H1 (cell line): ENCODE measurements at regions not wholly inside any gene's neighbourhood (a gene's known extent, or its start where the extent isn't known, plus 50 kb on each side); places are given as distances from the start of the nearest gene placed in this dataset.

ENCODE experiments used
- CTCF ChIA-PET: fragments of 300-600 bp; sonication (Branson Sonifier 250); formaldehyde crosslinking; loops from one replicate; lab custom pipeline; 2021; ENCODE audit not compliant: partially characterized antibody; lab: Charles Lee
- POLR2A ChIA-PET: fragments of 300-600 bp; sonication (Branson Sonifier 250); formaldehyde crosslinking; loops from one replicate; lab custom pipeline; 2021; ENCODE audit warnings: inconsistent platforms; ENCODE audit not compliant: partially characterized antibody; lab: Charles Lee
- DNase-seq, 2 experiments: peaks; one replicate each; pipeline versions ENCODE4 v3.0.0 to v3.0.0-alpha.2; 2010 to 2022; ENCODE audit warnings: low spot score in 2 of 2, low read depth in 1 of 2, mixed read lengths in 1 of 2
- FAIRE-seq: peaks from 2 replicates; lab custom pipeline; 2011; peaks lifted over from hg19 to GRCh38; lab: Jason Lieb, UNC
- H2AFZ ChIP-seq: 2 replicates; pipeline ENCODE4 v1.8.1; 2012; ENCODE audit warnings: low read length, inconsistent platforms
- H2AK5ac ChIP-seq: 2 replicates; pipeline ENCODE4 v1.6.1; 2013; ENCODE audit warnings: low read depth, low read length
- H2BK120ac ChIP-seq: replicated peaks from 2 replicates; pipeline ENCODE3; 2013; ENCODE audit warnings: low read depth, low read length, inconsistent platforms
- H2BK12ac ChIP-seq: 2 replicates; pipeline ENCODE4 v1.6.1; 2013; ENCODE audit warnings: low read depth, low read length
- H2BK15ac ChIP-seq: 2 replicates; pipeline ENCODE4 v1.6.1; 2013; ENCODE audit warnings: low read length
- H2BK20ac ChIP-seq: 2 replicates; pipeline ENCODE4 v1.6.1; 2013; ENCODE audit warnings: low read length
- H2BK5ac ChIP-seq: 2 replicates; pipeline ENCODE4 v1.6.1; 2013; ENCODE audit warnings: low read depth, low read length
- H3K14ac ChIP-seq: 2 replicates; pipeline ENCODE4 v1.6.1; 2013; ENCODE audit warnings: inconsistent platforms; ENCODE audit not compliant: insufficient read length
- H3K18ac ChIP-seq: 2 replicates; pipeline ENCODE4 v1.6.1; 2013; ENCODE audit warnings: low read length; ENCODE audit errors: extremely low read depth
- H3K23ac ChIP-seq: 2 replicates; pipeline ENCODE4 v1.6.1; 2013; ENCODE audit warnings: inconsistent platforms; ENCODE audit not compliant: insufficient read length
- H3K23me2 ChIP-seq: 2 replicates; pipeline ENCODE4 v1.6.1; 2013; ENCODE audit warnings: low read depth, low read length
- H3K27ac ChIP-seq: 2 replicates; pipeline ENCODE4 v1.6.1; 2011; ENCODE audit warnings: low read depth, low read length, inconsistent platforms
- H3K27me3 ChIP-seq, 4 experiments: replicated peaks in 1 of 4; 1 replicate in 1 of 4; 2 replicates in 3 of 4; pipeline versions ENCODE4 v1.6.1 to v1.8.1; 2011 to 2013; ENCODE audit warnings: low read length in 3 of 4, mild to moderate bottlenecking in 3 of 4, inconsistent platforms in 2 of 4, mixed read lengths in 2 of 4, moderate library complexity in 1 of 4; ENCODE audit not compliant: control insufficient read depth in 3 of 4, insufficient read depth in 3 of 4; ENCODE audit errors: extremely low read depth in 1 of 4
- H3K36me3 ChIP-seq, 4 experiments: 2 replicates each; pipeline versions ENCODE4 v1.6.1 to v1.8.1; 2011 to 2013; ENCODE audit warnings: mild to moderate bottlenecking in 4 of 4, low read length in 3 of 4, moderate library complexity in 2 of 4, control low read depth in 1 of 4, inconsistent platforms in 1 of 4; ENCODE audit not compliant: insufficient read depth in 4 of 4, control insufficient read depth in 2 of 4
- H3K4ac ChIP-seq: replicated peaks from 2 replicates; pipeline ENCODE3; 2013; ENCODE audit warnings: low read length, low read depth, mixed read lengths, inconsistent platforms; ENCODE audit not compliant: insufficient read length
- H3K4me1 ChIP-seq, 4 experiments: replicated peaks in 1 of 4; 1 replicate in 1 of 4; 2 replicates in 3 of 4; pipeline versions ENCODE4 v1.6.1 to v1.8.1; 2011 to 2013; ENCODE audit warnings: low read length in 3 of 4, inconsistent platforms in 2 of 4, mixed read lengths in 1 of 4; ENCODE audit not compliant: insufficient read depth in 4 of 4, control insufficient read depth in 3 of 4
- H3K4me2 ChIP-seq, 2 experiments: 2 replicates each; pipeline versions ENCODE4 v1.6.1 to v1.8.1; 2011 to 2013; ENCODE audit warnings: low read depth in 2 of 2, low read length in 2 of 2, control low read depth in 1 of 2, inconsistent platforms in 1 of 2, mild to moderate bottlenecking in 1 of 2; ENCODE audit not compliant: insufficient read depth in 1 of 2
- H3K4me3 ChIP-seq, 4 experiments: fragments of 200-600, 300-600 bp in 1 of 4; sonication (generic), shearing (Covaris generic), sonication (Bioruptor Twin) in 1 of 4; 2 replicates each; pipeline versions ENCODE4 v1.5.1 to v1.8.1; 2011 to 2016; ENCODE audit warnings: low read length in 4 of 4, low read depth in 3 of 4, control low read depth in 2 of 4, inconsistent platforms in 2 of 4, mild to moderate bottlenecking in 2 of 4, mixed read lengths in 1 of 4, moderate library complexity in 1 of 4; ENCODE audit not compliant: insufficient read depth in 2 of 4; ENCODE audit errors: extremely low read depth in 1 of 4
- H3K56ac ChIP-seq: replicated peaks from 2 replicates; pipeline ENCODE3; 2013; ENCODE audit warnings: low read depth, mild to moderate bottlenecking, mixed read lengths, low read length, inconsistent platforms; ENCODE audit not compliant: insufficient read length
- H3K79me1 ChIP-seq: 2 replicates; pipeline ENCODE4 v1.6.1; 2013; ENCODE audit warnings: low read depth, low read length, control low read depth
- H3K79me2 ChIP-seq, 2 experiments: 2 replicates each; pipeline versions ENCODE4 v1.6.1 to v1.8.1; 2012 to 2013; ENCODE audit warnings: low read length in 2 of 2, mild to moderate bottlenecking in 2 of 2, inconsistent platforms in 1 of 2; ENCODE audit not compliant: insufficient read depth in 2 of 2, control insufficient read depth in 1 of 2
- H3K9ac ChIP-seq, 4 experiments: replicated peaks in 1 of 4; 1 replicate in 1 of 4; 2 replicates in 3 of 4; pipeline versions ENCODE4 v1.6.1 to v1.8.1; 2011 to 2013; ENCODE audit warnings: low read depth in 3 of 4, low read length in 3 of 4, control low read depth in 2 of 4, mild to moderate bottlenecking in 2 of 4, moderate library complexity in 2 of 4, inconsistent platforms in 1 of 4; ENCODE audit errors: extremely low read depth in 1 of 4
- H3K9me3 ChIP-seq, 2 experiments: 2 replicates each; pipeline versions ENCODE4 v1.6.1 to v1.8.1; 2012 to 2013; ENCODE audit warnings: mild to moderate bottlenecking in 2 of 2, moderate library complexity in 2 of 2, control low read depth in 1 of 2, inconsistent platforms in 1 of 2, low read depth in 1 of 2, low read length in 1 of 2, mixed read lengths in 1 of 2; ENCODE audit not compliant: insufficient read depth in 2 of 2
- H4K20me1 ChIP-seq, 2 experiments: replicated peaks in 1 of 2; 2 replicates each; pipeline versions ENCODE3 to v1.8.1; 2011 to 2013; ENCODE audit warnings: inconsistent platforms in 2 of 2, low read length in 2 of 2, mild to moderate bottlenecking in 1 of 2; ENCODE audit not compliant: insufficient read depth in 2 of 2, control insufficient read depth in 1 of 2
- H4K5ac ChIP-seq: 2 replicates; pipeline ENCODE4 v1.6.1; 2013; ENCODE audit warnings: low read length, low read depth, mixed read lengths, inconsistent platforms; ENCODE audit not compliant: insufficient read length
- H4K8ac ChIP-seq: 2 replicates; pipeline ENCODE4 v1.8.0; 2013; ENCODE audit warnings: mild to moderate bottlenecking, moderate library complexity, low read length, inconsistent platforms; ENCODE audit not compliant: insufficient read depth; ENCODE audit errors: extremely low read depth
- H4K91ac ChIP-seq: replicated peaks from 2 replicates; pipeline ENCODE3; 2013; ENCODE audit warnings: low read length, mixed read lengths, inconsistent platforms; ENCODE audit not compliant: insufficient read length
- BACH1 ChIP-seq: IDR thresholded peaks from 2 replicates; pipeline ENCODE4 v1.6.1; 2012; ENCODE audit warnings: low read length, improper control_type of control experiment
- CBX5 ChIP-seq: fragments of 300-800, 300-1000 bp; sonication (generic); IDR thresholded peaks from 2 replicates; pipeline ENCODE4 v1.7.1; 2016; ENCODE audit warnings: antibody characterized with exemption, low read length, low read depth
- EZH2 ChIP-seq: fragments of 200-600 bp; sonication (generic); IDR thresholded peaks from 2 replicates; pipeline ENCODE4 v1.7.1; 2012; ENCODE audit warnings: low read depth, mild to moderate bottlenecking, moderate library complexity, low read length, inconsistent platforms; ENCODE audit not compliant: severe bottlenecking
- FOSL1 ChIP-seq: IDR thresholded peaks from 2 replicates; pipeline ENCODE4 v1.6.1; 2011; ENCODE audit warnings: mild to moderate bottlenecking, low read depth, low read length, moderate library complexity; ENCODE audit not compliant: insufficient read depth
- POU5F1 ChIP-seq: IDR thresholded peaks from 2 replicates; pipeline ENCODE4 v1.6.1; 2011; ENCODE audit warnings: low read depth, mild to moderate bottlenecking, low read length, moderate library complexity
- SP1 ChIP-seq: IDR thresholded peaks from 2 replicates; pipeline ENCODE4 v1.6.1; 2011; ENCODE audit warnings: low read depth, low read length
- SP2 ChIP-seq: IDR thresholded peaks from 2 replicates; pipeline ENCODE4 v1.6.1; 2012; ENCODE audit warnings: mild to moderate bottlenecking, low read length, inconsistent platforms
- SUZ12 ChIP-seq: fragments of 200-600 bp; sonication (generic); IDR thresholded peaks from 2 replicates; pipeline ENCODE4 v1.6.1; 2012; ENCODE audit warnings: mild to moderate bottlenecking, inconsistent platforms, low read length, moderate library complexity, mixed read lengths
- YY1 ChIP-seq: IDR thresholded peaks from 2 replicates; pipeline ENCODE4 v1.6.1; 2011; ENCODE audit warnings: low read depth, mild to moderate bottlenecking, low read length
- WGBS, 2 experiments: shearing (Covaris generic) in 1 of 2; methylation state at CpG; one replicate each; pipeline versions ENCODE4 v1.1.6 to v1.1.7; 2013 to 2015; ENCODE audit warnings: low lambda C conversion rate in 2 of 2, mixed read lengths in 2 of 2, inconsistent platforms in 1 of 2, low coverage in 1 of 2, missing lambda C conversion rate in 1 of 2; ENCODE audit not compliant: insufficient replicate concordance in 2 of 2, insufficient coverage in 1 of 2, insufficient read length in 1 of 2; ENCODE audit errors: extremely low coverage in 1 of 2, missing lambda C conversion rate in 1 of 2; 5-methylcytosine and 5-hydroxymethylcytosine counted together

GRCh38 chrX:46185923-46186810 is 359.1 kb downstream of the ZNF674 start:
- 90% methylated on average over 7 of the region's 7 CpGs; no CpG with 5 or more reads in 1 of the 2 experiments for WGBS, 2 experiments
- Histone ChIP-seq H2BK20ac (no peak overlapping the region), H2BK5ac (no peak overlapping the region), H4K5ac (no peak overlapping the region), H3K23ac (no peak overlapping the region), H3K18ac (no peak overlapping the region), H3K4me2 (no peak overlapping the region), H3K23me2 (no peaks in the 10 kb centered on the region), H2BK12ac (no peak overlapping the region), H3K27ac (no peak overlapping the region), H3K9me3 (no peaks in the 10 kb centered on the region), H3K56ac (no peak overlapping the region), H2AFZ (no peak overlapping the region), H2BK15ac (no peak overlapping the region), H3K27me3 (no peaks in the 10 kb centered on the region), H3K4me1 (no peaks in the 10 kb centered on the region), H3K79me1 (no peaks in the 10 kb centered on the region), H2BK120ac (no peak overlapping the region), H3K4ac (no peak overlapping the region), H2AK5ac (no peak overlapping the region), H3K79me2 (no peaks in the 10 kb centered on the region), H3K9ac (no peak overlapping the region), H3K14ac (no peak overlapping the region), H4K20me1 (no peaks in the 10 kb centered on the region), H3K4me3 (no peak overlapping the region), H3K36me3 (no peaks in the 10 kb centered on the region), H4K8ac (no peak overlapping the region), H4K91ac (no peak overlapping the region)
- DNase-seq (no peak), FAIRE-seq (no peak)
- ChIA-PET CTCF (no interaction called here), POLR2A (no interaction called here)
- TF ChIP-seq FOSL1 = no peak
- no peak for TF ChIP-seq YY1
- no peak for TF ChIP-seq POU5F1
- no peak for TF ChIP-seq BACH1
- no peak for TF ChIP-seq SP1
- no peak for TF ChIP-seq SUZ12
- TF ChIP-seq EZH2 = no peak
- TF ChIP-seq CBX5 = no peak
- no peak for TF ChIP-seq SP2
